Ishikawa (cell line): ENCODE measurements at regions not wholly inside any gene's neighbourhood (a gene's known extent, or its start where the extent isn't known, plus 50 kb on each side); places are given as distances from the start of the nearest gene placed in this dataset.

Experiments
- CEBPB ChIP-seq: IDR thresholded peaks from 2 replicates; pipeline ENCODE4 v1.6.1; 2012
- CREB1 ChIP-seq: IDR thresholded peaks from 2 replicates; pipeline ENCODE4 v1.6.1; 2012; ENCODE audit warnings: low read depth
- EGR1 ChIP-seq: IDR thresholded peaks from 2 replicates; pipeline ENCODE4 v1.6.1; 2012
- EP300 ChIP-seq: IDR thresholded peaks from 2 replicates; pipeline ENCODE4 v1.6.1; 2012; ENCODE audit warnings: borderline replicate concordance
- FOXM1 ChIP-seq: IDR thresholded peaks from 2 replicates; pipeline ENCODE4 v1.6.1; 2012; ENCODE audit warnings: low read depth, borderline replicate concordance
- NFIC ChIP-seq: IDR thresholded peaks from 2 replicates; pipeline ENCODE4 v1.6.1; 2012
- RAD21 ChIP-seq: IDR thresholded peaks from 2 replicates; pipeline ENCODE4 v1.6.1; 2012; ENCODE audit warnings: low read depth
- TAF1 ChIP-seq: IDR thresholded peaks from 2 replicates; pipeline ENCODE4 v1.6.1; 2012; ENCODE audit warnings: low read depth, mild to moderate bottlenecking
- TCF12 ChIP-seq: IDR thresholded peaks from 2 replicates; pipeline ENCODE4 v1.6.1; 2012; ENCODE audit warnings: low read depth
- TEAD4 ChIP-seq: IDR thresholded peaks from 2 replicates; pipeline ENCODE4 v1.6.1; 2012
- YY1 ChIP-seq: IDR thresholded peaks from 2 replicates; pipeline ENCODE4 v1.6.1; 2012; ENCODE audit warnings: low read depth
- ZBTB7A ChIP-seq: IDR thresholded peaks from 2 replicates; pipeline ENCODE4 v1.6.1; 2012; ENCODE audit warnings: low read depth
- TF ChIP-seq, protein P1 (sequence below): IDR thresholded peaks from 2 replicates; pipeline ENCODE4 v1.6.1; 2012; ENCODE audit warnings: low read depth, mild to moderate bottlenecking
- TF ChIP-seq, protein P2 (sequence below): IDR thresholded peaks from 2 replicates; pipeline ENCODE4 v1.6.1; 2012
- TF ChIP-seq, protein P3 (sequence below): IDR thresholded peaks from 2 replicates; pipeline ENCODE4 v1.6.1; 2012

DNA sequence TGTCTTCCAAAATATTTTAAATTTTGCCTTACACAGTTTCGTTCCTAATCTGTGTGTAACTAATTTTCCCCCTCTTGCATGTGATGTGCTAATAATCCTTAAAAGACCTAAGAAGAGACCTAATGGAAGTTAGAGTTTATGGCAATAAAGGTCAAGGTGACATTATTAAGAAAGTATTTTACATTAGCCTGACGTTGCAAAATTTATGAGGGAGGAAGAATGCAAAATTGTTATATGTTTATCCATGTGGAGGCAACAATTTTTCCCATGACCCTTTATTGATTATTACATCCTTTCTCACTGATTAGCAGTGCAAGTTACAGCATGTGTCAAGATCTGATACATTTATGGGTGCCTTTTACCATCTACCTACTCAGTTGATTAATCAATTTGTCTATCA lies 373.8 kb upstream of the ROBO1 start:
- TF ChIP-seq RAD21 (no peak), TCF12 (no peak), YY1 (no peak), TEAD4 (no peak)

DNA sequence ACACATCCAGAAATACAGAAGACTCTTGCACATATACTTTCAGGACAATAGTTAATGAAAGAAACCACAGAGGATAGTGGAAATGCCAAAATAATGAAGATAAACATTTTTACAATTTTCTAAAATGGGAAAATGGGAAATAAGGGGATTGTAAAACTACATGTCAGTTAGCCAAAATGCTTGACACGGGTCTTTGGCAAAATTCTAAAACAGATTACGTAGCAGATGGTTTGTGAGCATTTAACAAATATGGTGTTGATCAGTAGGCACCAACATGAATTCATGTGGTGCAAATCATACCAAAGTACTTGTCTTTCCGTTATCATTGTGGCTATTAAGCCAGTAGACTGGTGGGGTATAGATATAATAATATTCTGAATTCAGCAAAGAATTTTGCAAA lies 348.5 kb upstream of the ROBO1 start:
- TF ChIP-seq CREB1 (no peak), NFIC (no peak), CEBPB (no peak), TCF12 (no peak), FOXM1 (no peak), TEAD4 (no peak), TAF1 (no peak), RAD21 (no peak), ZBTB7A (no peak), YY1 (no peak), EGR1 (no peak), EP300 (no peak)
- TF ChIP-seq, protein P1, sequence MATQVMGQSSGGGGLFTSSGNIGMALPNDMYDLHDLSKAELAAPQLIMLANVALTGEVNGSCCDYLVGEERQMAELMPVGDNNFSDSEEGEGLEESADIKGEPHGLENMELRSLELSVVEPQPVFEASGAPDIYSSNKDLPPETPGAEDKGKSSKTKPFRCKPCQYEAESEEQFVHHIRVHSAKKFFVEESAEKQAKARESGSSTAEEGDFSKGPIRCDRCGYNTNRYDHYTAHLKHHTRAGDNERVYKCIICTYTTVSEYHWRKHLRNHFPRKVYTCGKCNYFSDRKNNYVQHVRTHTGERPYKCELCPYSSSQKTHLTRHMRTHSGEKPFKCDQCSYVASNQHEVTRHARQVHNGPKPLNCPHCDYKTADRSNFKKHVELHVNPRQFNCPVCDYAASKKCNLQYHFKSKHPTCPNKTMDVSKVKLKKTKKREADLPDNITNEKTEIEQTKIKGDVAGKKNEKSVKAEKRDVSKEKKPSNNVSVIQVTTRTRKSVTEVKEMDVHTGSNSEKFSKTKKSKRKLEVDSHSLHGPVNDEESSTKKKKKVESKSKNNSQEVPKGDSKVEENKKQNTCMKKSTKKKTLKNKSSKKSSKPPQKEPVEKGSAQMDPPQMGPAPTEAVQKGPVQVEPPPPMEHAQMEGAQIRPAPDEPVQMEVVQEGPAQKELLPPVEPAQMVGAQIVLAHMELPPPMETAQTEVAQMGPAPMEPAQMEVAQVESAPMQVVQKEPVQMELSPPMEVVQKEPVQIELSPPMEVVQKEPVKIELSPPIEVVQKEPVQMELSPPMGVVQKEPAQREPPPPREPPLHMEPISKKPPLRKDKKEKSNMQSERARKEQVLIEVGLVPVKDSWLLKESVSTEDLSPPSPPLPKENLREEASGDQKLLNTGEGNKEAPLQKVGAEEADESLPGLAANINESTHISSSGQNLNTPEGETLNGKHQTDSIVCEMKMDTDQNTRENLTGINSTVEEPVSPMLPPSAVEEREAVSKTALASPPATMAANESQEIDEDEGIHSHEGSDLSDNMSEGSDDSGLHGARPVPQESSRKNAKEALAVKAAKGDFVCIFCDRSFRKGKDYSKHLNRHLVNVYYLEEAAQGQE: no peak
- TF ChIP-seq, protein P2, sequence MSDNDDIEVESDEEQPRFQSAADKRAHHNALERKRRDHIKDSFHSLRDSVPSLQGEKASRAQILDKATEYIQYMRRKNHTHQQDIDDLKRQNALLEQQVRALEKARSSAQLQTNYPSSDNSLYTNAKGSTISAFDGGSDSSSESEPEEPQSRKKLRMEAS: no peak
- TF ChIP-seq, protein P3, sequence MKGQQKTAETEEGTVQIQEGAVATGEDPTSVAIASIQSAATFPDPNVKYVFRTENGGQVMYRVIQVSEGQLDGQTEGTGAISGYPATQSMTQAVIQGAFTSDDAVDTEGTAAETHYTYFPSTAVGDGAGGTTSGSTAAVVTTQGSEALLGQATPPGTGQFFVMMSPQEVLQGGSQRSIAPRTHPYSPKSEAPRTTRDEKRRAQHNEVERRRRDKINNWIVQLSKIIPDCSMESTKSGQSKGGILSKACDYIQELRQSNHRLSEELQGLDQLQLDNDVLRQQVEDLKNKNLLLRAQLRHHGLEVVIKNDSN: no peak

DNA sequence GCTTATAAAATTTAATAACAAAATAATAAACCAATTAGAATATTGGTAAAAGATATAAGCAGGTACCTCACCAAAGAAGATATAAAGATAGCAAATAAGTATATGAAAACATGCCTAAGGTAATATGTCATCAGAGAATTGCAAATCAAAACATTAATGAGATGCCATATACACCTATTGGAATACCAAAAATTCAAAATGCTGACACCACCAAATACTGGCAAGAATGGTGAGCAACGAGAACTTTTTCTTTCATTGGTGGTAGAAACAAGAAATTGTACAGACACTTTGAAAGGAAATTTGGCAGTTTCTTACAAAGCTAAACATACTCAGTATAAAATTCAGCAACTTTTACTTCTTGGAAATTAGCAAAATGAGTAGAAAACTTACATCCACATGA lies 346.9 kb upstream of the ROBO1 start:
- TF ChIP-seq YY1 (no peak), EGR1 (no peak), CREB1 (no peak), EP300 (no peak), TEAD4 (no peak), RAD21 (no peak), NFIC (no peak), FOXM1 (no peak), ZBTB7A (no peak), TCF12 (no peak), TAF1 (no peak), CEBPB (no peak)
- TF ChIP-seq, protein P1: no peak
- TF ChIP-seq, protein P2: no peak
- TF ChIP-seq, protein P3: no peak

DNA sequence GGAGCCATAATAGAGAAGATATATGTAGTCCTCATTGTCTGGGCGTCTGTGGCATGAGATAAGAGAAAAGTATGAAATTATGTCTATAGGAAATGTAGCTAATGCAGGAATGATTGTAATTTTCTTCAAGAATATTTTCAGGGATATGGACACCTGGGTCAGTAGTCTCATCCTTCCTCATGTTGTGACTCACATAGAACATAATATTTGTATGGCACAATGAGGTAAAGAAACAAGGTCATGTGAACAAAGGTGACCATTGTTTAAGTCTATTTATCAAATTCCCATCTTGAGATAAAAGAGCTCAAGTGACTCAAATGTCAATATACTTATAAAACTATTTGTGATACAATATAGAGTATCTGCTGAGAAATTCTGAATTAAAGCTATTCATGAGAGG lies 345.5 kb upstream of the ROBO1 start:
- no peak for TF ChIP-seq ZBTB7A
- TF ChIP-seq TAF1: no peak
- TF ChIP-seq, protein P3: no peak
- TF ChIP-seq NFIC: no peak
- no peak for TF ChIP-seq TCF12
- TF ChIP-seq CEBPB: no peak
- no peak for TF ChIP-seq FOXM1
- TF ChIP-seq YY1: no peak
- TF ChIP-seq, protein P1: no peak
- TF ChIP-seq RAD21: no peak
